GM19328 (cell line): ENCODE measurements at regions not wholly inside any gene's neighbourhood (a gene's known extent, or its start where the extent isn't known, plus 50 kb on each side); places are given as distances from the start of the nearest gene placed in this dataset.

Experiments
- ATAC-seq: cut with Tn5 transposase; IDR thresholded peaks from one replicate; pipeline ENCODE4 v1.9.1; 2021; ENCODE audit warnings: mild to moderate bottlenecking, moderate library complexity; ENCODE audit not compliant: unreplicated experiment

DNA sequence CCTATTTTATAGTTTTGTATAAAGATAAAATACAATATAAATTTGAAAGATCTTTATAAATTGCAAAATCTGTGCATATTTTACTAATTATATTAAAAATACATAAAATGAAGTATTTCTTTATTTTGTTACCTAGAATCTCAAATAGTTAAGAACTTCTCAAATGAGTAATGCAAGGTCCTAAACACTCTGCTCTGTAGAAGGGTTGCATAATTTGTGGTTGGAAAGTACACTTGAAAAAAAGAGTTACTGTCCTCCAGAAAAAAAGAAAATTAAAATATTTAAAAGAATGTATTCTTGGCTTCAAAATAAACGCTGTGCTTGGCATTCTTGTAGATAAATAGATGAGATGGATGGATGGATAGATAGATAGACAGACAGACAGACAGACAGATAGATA lies 428.8 kb upstream of the CDH6 start:
- ATAC-seq: no peak

DNA sequence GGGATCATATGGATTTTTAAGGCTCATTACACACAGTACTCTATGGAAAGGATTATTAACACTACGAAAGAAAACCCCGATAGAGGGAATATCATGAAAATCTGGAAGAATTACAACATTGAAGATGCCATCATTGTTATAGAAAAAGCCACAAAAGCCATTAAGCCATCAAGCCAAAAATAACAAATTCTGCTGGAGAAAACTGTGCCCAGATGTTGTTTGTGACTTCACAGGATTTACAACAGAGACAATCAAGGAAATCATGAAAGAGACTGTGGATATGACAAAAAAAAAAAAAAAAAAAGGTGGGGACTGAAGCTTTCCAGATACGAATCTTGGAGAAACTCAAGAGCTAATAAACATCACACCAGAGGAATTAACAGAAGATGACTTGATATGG lies 433.8 kb upstream of the CDH6 start:
- ATAC-seq: no peak

DNA sequence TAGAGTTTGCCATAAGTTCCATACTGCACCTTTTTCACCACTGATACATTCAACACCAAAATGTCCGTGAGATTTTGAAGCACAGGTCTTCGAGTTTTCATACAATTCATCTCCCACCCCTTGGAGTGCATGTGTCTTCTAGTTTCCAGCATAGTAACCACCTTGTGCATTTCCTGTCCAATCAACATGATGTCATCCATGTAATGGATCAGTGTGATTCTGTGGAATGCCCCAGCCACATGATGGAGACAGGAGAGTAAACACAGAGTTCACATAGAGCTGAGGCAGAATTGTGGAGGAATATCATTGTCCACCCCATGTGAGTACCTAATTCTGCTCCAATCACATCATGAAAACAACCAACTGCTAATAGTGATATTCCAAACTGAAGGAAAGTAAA lies 441.5 kb upstream of the CDH6 start:
- ATAC-seq: no peak

DNA sequence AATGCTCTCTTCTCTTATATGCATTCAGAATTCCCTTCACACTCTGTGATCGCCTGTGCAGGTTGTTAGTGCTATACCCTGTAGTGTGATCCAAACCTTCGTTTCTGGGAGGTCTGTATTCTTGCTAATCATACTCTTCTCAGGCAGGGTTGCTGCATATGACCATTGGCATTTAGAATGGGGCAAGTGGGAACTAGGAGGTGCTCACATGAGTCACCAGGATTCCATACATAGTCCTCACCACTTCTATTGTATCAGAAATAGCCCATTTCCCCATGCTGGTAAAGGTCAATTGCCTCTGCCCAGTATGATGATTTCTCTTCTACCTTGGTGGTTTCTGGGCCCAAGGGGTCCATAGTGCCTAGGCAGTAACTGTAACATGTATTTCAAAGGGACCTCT lies 443.5 kb upstream of the CDH6 start:
- ATAC-seq: no peak

DNA sequence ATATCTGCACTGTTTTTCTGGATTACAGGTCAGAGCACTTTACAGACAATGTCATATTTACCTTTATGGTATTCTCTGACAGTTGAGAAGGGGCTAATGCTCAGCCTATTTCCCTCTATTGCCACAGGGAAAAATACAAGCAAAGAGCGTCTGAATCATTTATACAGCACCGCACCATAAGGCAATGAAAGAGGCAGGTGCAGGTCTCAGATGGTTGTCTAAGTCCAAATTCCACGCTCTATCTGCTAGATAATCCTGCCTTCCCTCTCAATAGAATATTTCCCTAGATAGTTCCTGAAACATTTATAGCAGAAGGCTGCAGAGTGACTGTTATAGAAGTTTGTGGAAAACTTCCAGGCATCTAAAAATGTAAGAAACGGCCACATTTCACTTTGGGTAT lies 446.1 kb upstream of the CDH6 start:
- ATAC-seq: no peak

DNA sequence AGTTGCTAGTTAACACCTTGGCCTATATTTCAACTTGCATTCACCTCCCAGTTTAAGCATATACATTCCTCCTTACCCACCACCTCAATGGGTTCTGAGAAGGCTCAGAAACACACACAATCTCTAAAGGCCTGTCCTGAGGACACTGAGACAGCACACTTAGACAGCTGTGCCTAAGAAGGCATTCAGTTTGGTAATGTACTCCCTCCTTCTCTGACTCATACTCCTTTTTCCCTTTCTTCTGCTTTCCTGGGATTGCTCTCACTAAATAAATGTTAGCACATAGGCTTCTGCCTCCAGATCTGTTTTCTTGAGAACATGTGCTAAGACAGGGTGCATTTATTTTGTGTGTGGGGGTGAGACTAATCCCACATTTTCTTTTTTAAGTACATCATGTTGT lies 456.8 kb upstream of the CDH6 start:
- no peak for ATAC-seq

DNA sequence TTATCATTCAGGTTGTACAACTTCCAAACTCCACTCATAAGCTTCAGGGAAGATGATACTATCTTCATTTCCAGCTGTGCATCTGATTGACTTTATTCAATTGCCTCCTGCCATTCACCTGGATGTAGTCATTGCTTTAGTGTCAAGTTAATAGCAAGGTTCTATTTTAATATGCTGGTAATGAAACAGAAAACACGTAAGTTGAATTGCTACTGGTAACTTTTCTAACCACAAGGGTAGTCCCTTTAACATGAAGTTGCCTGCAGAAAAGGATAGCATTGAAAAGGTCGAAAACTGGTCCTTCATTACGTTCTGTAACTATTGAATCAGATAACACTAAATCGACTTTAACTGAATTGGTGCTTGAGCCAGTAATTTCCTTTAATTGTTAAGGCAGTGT lies 459.4 kb upstream of the CDH6 start:
- no peak for ATAC-seq

DNA sequence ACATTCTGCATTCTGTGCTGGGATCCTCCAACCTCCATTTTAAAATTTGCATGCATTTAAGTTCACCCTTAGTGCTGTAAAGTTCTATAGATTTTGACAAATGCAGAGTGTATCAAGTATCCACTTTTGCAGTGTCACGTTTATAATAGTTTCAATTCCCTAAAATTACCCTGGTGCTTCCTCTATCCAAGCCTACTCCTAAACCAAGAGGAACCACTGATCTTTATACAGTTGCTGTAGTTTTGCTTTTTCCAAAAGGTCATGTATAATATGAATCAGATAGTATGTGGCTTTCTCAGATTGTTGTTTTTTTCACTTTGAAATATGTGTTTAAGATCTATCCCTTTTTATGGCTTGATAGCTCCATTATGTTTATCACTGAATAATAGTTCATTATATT lies 468.4 kb upstream of the CDH6 start:
- ATAC-seq: no peak

DNA sequence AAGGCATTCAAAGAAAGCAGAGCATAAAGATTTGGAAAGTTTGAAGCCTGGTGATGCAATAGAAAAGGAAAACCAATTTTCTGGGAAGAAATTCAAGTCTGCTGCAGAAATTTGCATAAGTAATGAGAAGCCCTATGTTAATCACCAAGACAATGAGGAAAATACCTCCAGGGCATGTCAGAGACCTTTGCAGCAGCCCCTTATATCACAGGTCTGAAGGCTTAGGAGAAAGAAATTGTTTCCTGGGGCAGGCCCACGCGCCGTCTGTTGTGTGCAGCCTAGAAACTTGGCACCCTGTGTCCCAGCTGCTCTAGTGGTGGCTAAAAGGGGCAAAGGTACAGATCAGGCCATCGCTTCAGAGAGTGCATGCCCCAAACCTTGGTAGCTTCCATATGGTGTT lies 495.3 kb upstream of the CDH6 start:
- no peak for ATAC-seq

DNA sequence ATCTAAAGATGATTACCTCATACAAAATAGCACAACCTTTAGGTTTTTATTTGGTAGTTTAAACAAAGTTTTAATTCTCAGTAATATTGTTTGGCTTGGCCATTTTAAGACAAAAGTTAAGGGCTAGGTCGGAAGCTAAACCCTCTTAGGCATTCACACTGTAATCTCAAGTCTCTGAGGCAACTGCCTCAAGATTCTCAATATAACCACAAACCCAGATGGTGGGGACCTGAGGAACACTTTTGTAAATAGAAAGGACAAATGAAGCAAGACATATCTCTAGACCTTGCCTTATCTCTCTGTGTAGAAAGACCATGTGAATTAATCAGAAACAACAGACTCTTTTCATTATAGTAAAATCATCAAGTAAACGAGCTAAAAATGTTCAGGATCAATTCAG lies 500.2 kb upstream of the CDH6 start:
- no peak for ATAC-seq

DNA sequence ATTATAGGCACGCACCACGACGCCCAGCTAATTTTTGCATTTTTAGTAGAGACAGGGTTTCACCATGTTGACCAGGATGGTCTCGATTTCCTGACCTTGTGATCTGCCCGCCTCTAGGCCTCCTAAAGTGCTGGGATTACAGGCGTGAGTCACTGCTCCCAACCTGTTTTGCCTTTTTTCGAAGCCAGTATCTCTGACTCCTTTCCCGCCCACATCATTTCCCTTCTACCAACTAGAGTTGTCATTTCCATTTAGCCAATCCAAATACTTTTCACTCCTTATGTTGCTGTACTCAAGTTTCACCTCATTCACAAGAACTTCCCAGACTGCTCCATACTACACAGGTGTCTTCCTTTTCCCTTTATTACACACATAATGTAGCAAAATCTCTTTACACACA lies 502.6 kb upstream of the CDH6 start:
- no peak for ATAC-seq

DNA sequence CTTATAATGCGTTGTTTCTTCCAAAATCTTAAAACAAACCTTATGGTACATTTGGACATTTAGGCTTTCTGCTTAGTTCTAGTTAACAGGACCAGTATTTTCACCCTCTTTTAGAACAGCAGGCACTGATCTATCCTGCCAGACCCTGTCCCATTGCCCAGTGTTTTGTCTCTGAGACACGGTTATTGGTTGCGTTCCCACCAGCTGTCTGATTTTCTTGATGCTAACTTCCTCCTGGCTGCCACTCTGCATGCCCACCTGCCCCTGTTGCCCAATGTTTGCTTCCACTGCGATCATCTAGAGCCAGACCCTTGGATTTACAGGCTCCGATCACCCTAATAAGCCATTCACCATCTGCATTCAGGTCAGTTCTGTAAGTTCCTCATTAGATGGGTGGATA lies 506.0 kb upstream of the CDH6 start:
- no peak for ATAC-seq

DNA sequence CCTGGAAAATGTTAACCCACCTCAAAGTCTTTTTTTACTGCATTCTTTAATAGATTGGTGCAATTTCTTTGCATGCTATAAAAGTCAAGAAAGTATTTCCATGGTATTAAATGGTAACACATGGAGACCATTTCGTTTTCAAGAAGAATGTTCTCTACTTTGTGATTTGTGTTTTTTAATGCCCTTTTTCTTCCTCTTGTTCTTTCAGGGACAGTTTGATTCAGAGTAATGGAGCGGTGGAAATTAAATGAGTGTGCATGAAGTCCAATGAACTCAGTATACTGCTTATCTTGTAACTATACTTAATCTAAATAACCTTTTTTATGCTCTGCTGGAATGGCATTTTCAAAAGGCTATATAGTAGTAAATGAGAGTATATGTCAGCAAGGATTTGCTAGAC lies 507.0 kb upstream of the CDH6 start:
- ATAC-seq: no peak

DNA sequence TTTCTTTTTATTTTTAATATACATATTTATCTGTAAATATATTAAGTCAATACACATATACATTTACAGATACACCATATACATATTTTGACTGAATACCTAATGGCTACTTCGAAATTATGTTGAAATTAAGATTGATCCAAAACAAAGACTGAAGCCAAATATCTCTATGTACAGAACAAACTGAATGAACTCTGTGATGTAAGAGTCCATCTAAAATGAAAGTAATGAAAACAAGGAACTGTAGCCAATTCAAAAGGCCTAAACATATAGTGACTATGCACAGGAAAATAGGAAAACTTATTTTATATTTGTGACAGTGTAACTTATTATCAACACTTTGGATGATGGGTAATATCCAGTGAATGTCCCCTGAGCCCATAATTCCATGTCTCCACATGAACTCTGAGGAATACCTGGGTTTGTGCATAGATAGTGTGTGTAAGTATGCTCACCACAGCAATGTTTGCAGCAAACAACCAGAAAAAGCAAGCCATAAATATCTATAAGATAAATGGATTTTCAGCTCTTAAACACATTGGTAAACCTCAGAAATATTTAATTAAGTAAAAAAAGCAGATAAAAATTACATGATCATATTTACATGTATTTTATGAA lies 517.2 kb upstream of the CDH6 start:
- no peak for ATAC-seq

DNA sequence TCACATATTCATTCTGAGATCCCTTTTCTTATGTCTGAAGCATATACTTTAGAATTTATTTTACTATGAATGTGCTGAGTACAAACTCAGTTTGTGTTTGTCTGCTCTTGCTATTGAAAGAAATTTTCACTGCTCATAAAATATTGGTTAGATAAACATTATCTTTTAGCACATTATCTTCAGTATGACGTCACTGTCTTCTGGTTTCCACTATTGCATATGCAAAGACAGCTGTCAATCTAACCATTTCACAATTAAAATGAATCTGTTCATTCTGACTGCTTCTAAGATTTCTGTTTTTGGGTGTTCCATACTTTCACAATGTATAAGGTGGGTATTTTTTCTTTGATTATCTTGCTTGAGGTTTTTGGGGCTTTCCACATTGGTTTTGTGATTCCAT lies 526.2 kb upstream of the CDH6 start:
- no peak for ATAC-seq

DNA sequence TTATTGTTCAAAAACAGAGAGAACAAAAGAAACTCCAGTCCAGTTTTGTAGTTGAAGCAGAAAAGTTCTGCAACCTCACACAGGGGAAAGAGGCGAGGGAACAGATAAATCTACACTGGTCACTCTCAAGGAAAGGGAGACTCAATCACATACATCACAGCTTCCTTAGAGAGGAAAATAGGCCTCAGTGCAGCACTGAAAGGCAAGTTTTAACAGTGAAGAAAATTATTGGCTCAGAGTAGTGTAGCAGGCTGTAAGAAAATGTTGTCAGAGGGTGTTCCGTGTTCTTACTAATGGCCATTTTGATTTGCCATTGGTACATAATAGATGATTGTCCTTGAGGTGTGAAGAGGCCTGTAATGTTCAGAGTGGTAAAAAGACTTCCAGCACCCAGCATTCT lies 530.0 kb upstream of the CDH6 start:
- no peak for ATAC-seq

DNA sequence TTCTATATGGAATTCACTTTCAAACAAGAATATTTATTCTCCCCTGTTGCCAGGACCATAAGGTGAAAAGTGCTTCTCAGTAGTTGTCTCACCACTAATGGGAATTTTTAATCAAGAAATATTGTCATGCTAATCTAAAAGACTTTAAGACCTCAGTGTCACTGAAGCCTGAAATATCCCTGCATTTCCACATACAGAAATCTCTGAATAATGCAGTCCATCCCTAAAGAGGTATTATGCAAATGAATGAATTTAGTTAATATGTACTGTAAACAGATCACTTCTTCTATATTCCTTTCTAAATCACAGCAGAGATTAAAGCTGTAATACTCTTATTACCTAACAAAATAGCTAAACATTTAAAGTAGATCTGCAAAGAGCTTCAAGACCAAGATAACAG lies 531.1 kb upstream of the CDH6 start:
- ATAC-seq: no peak

DNA sequence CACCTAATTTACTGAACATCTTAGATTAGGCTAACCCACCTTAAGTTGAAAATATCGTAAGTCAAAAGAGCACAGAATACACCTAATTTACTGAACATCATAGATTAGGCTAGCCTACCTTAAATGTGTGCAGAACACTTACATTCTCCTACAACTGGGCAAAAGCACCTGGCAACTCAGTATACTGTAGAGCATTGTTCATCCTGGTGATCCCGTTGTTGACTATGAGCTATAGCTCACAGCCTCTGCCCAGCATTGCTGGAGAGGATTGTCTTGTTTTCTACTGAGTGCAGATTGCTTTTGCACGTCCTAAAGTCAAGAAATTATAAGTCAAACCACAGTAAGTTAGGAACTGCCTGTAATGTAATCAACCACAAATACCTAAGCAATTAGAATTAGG lies 531.8 kb upstream of the CDH6 start:
- no peak for ATAC-seq

DNA sequence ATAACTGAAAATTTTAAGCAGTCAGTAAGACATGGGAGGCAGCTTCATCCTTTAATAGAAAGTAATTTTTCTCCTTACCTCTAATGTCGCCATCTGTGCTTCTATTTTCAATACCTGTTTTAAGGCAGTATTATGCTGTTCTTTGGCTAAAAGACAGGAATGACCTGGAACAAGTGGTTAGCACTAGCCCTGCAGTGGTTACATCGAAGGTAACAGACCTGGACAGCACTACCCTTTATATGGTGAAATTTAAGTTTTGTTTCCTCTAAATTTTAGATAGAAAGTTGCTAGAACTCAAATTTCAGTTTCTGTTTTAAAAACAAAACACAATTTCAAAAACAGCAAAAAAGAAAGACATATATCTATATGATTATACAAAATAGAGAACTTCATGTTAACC lies 534.1 kb upstream of the CDH6 start:
- ATAC-seq: no peak

DNA sequence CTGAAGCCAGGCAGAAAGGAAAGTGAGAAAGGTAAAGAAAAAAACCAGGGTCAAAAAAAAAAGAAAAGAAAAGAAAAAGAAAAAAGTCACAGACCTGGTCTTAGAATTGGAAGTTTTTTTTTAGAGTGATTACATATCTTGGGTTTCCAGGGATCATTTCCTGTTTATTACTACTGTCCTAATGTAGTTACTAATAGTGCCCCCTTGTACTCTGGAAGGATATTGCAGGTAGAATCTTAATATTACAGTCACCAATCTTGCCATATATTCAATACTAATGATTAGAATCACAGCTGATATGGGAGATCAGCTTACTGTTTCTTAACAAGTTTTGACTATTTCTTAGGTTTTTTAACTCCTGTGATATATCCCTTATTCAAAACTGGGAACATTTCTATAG lies 543.2 kb upstream of the CDH6 start:
- no peak for ATAC-seq

DNA sequence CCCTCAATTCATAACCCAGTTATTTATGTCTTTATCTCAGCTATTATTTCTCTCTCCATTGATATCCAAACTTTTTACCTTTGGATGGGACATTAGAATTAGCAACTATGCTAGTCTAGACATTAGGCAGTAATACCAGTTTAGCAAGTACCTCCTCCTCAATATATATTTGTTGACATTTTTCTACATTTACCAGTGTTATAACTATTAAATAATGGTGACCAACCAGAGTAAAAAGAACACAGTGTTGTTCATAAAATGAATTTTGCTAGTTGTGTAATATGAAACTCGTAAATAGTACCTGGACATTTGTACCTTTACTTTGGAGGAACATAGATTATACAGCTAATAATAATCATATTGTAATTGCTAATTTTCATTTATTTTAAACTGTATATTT lies 554.6 kb upstream of the CDH6 start:
- ATAC-seq: no peak

DNA sequence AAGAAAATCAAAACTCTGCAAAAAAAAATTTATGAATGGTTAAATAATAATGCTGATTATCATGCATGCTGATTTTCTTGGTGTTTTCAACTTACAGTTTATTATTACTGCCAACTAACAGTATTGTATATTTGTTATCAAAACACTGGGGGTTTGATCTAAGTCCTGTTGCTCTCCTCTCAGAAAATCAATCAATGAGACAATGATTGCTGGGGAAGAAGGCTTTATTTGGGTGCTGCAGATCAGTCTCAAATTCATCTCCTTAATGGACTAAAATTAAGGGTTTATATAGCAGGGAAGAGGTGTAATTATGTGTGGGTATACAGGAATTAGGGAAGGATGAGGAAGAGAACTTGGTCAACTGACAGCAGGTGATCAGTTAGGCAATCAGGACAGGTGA lies 565.5 kb upstream of the CDH6 start:
- ATAC-seq: no peak

DNA sequence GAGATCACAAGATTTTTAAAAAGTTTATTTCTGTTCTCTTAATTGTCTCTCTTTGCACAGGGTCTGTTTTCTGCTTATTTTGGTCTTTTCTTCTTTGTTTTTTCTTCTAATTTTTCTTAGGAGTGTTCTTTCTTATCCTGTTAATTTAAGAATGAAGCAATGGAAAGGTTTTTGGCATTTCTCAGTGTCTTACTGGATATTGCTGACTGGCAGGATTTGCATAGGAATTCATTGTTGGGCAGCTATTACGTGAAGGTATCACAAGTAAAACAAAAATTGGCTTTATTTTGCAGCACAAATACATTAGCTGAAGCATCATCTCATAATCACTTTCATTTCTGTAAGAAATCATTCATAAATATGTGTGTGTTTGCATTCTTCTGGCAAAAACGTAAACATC lies 566.9 kb upstream of the CDH6 start:
- no peak for ATAC-seq
